AG09319 (cell line): ENCODE measurements at regions not wholly inside any gene's neighbourhood (a gene's known extent, or its start where the extent isn't known, plus 50 kb on each side); places are given as distances from the start of the nearest gene placed in this dataset.
"Not testable (repeated sequence)": the region's sequence is repeated elsewhere in the genome, so short reads cannot be mapped to it uniquely, and the experiment has no call there.

Experiments used
- DNase-seq: peaks from one replicate; pipeline ENCODE4 v3.0.0-alpha.2; 2010; ENCODE audit warnings: low read depth; ENCODE audit errors: extremely low read depth
- TF ChIP-seq, protein P1 (sequence below): IDR thresholded peaks from 2 replicates; pipeline ENCODE4 v1.5.1; 2011; ENCODE audit warnings: low read depth, mild to moderate bottlenecking, inconsistent platforms, low read length, moderate library complexity

DNA sequence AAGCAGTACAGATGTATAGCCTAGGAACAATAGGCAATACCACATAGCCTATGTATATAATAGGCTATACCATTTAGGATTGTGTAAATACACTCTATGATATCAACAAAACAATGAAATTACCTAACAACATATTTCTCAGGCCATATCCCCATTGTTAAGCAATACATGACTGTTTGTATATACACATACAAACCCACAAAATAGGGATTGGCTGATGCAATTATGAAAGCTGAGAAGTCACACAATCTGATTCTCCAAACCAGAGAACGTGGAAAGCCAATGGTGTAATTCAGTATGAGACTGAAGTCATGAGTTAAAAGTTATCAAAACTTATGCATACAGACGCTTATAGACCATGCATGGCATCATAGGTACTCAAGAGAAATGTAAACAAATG lies 700.1 kb upstream of the RAG2 start:
- DNase-seq: no peak
- TF ChIP-seq, protein P1, sequence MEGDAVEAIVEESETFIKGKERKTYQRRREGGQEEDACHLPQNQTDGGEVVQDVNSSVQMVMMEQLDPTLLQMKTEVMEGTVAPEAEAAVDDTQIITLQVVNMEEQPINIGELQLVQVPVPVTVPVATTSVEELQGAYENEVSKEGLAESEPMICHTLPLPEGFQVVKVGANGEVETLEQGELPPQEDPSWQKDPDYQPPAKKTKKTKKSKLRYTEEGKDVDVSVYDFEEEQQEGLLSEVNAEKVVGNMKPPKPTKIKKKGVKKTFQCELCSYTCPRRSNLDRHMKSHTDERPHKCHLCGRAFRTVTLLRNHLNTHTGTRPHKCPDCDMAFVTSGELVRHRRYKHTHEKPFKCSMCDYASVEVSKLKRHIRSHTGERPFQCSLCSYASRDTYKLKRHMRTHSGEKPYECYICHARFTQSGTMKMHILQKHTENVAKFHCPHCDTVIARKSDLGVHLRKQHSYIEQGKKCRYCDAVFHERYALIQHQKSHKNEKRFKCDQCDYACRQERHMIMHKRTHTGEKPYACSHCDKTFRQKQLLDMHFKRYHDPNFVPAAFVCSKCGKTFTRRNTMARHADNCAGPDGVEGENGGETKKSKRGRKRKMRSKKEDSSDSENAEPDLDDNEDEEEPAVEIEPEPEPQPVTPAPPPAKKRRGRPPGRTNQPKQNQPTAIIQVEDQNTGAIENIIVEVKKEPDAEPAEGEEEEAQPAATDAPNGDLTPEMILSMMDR: no peak

DNA sequence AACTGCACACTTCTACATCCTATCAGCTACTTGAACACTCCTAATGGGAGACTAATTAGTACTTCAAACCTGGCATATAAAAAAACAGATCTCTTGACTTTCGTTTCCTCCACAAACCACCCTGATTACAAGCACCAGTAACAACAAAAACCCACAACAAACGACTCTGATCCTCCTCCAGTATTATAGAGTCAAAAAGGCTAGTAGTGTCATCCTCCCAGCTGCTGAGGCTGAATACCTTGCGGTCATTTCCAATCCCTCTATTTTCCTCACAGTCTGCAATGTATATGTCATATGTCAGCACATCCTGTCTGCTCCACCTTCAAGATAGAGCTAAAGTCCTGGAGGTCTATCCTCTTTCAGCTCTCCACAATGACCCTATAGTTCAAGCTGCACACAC lies 688.9 kb upstream of the RAG2 start:
- DNase-seq: no peak
- TF ChIP-seq, protein P1: no peak

DNA sequence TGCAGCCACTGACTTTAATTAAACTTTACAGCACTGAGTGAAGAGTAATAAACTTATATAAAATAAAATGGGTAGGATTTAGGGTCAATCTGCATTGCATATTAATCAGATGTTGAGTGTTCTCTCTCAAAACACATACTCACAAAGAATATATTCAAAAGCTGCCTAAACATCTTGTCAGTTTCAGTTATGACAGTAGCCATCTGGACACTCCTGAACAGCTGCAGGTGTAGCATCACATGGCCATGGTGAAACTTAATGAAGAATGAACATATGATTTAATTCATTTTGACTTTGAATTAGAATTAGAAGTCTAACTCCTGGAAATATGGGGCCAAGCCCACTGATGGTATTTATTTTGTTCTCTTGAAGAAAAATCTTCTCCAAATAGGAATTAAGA lies 684.3 kb upstream of the RAG2 start:
- TF ChIP-seq, protein P1: no peak
- DNase-seq: no peak

DNA sequence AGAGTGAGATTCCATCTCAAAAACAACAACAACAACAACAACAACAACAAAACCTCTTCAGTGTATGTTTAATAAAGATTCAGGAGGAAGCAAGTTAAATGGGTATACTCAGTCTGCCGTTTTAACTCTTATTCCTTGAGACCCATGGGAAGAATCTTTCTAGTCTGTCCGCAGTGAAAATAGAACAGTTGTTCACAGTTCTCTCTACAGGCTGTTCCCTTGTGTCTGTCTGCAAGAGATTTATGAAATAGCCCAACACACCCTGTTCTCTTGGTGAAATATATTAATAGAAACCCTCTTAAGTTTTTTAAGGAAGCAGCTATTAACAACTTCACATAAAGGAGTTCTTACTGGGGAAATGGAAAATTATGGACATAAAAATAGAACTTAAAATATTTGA lies 682.2 kb upstream of the RAG2 start:
- TF ChIP-seq, protein P1: no peak
- no peak for DNase-seq

DNA sequence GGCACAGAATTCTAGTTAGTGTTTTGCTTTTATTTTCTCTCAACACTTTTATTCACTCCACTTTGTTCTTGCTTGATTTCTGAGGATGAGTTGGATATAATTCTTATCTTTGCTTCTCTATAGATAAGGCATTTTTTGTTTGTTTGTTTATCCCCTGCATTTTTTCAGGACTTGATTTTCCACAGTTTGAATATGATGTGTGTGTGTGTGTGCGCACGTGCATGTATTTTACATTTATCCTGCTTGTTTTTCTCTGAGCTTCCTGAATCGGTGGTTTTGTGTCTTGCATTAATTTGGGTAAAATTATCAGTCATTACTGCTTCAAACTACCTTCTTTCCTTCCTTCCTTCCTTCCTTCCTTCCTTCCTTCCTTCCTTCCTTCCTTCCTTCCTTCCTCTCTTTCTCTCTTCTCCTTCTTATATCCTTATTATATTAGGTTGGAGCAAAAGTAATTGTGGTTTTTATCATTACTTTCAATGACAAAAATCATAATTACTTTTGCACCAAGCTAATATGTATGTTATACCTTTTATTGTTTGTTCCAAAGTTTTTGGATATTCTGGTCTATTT lies 679.9 kb upstream of the RAG2 start:
- no peak for DNase-seq
- TF ChIP-seq, protein P1: no peak

DNA sequence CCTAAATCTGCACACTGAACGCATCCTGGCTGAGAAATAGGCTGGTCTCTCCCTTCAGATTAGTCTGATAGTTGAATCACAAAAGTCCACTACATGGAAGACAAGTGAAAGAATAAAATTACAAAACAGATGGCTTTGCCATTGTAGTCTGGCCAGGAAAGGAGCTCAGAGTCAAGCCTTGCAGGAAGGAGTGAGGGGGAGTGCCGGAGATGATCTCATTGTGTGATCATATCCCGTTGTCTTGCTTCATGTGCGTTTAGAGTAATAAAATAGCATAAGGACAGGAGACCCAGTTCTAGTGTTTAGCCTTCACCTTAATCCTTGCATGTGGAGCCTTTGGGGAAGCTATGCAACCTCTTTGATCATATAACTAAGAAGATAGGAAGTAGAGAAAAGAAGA lies 666.7 kb upstream of the RAG2 start:
- TF ChIP-seq, protein P1: no peak
- DNase-seq: no peak

DNA sequence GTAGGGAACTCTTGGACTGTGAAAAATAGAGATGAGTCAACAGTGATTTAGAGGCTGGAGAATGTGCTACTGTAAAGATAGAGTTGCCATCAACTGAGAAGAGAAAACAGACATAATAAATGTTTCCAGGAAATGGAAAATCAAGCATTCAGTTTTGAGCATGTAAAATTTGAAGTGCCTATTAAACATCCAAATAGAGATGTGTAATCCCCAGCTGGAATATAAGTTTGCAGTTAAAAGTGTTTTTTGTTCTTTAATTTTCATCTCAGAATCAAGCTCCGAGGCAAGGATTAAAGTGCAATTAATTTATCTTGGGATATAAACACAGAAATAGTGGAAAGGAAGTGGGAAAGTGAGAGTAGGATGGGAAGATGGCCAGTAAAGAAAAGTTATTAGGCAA lies 666.0 kb upstream of the RAG2 start:
- TF ChIP-seq, protein P1: no peak
- no peak for DNase-seq

DNA sequence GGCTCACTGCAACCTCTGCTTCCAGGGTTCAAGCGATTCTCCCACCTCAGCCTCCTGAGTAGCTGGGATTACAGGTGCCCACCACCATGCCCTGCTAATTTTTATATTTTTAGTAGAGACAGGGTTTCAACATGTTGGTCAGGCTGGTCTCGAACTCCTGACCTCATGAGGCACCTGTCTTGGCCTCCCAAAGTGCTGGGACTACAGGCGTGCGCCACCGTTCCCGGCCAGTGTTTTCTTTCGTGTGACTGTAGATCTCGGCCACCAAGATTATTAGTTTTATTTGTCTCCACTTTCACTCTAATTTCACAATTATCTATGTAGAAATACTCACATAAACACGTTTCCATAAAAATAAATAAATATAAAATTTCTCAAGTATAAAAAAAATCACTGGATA lies 665.4 kb upstream of the RAG2 start:
- DNase-seq: not testable (repeated sequence)
